SK-N-SH treated with all-trans-retinoic acid at 6 μM for 48 hours (cell line): ENCODE measurements at regions not wholly inside any gene's neighbourhood (a gene's known extent, or its start where the extent isn't known, plus 50 kb on each side); places are given as distances from the start of the nearest gene placed in this dataset.
"Not testable (repeated sequence)": the region's sequence is repeated elsewhere in the genome, so short reads cannot be mapped to it uniquely, and the experiment has no call there.

Source experiments
- ATAC-seq: fragments of 200-7000 bp; cut with Tn5 transposase; 3 replicates; pipeline ENCODE4 v1.9.1; 2020; ENCODE audit warnings: mild to moderate bottlenecking, moderate library complexity
- BACH2 ChIP-seq: fragments of 250-450 bp; sonication (Bioruptor Pico); IDR thresholded peaks from 2 replicates; pipeline ENCODE4 v1.9.0; 2021; ENCODE audit warnings: mild to moderate bottlenecking, borderline replicate concordance
- CREB5 ChIP-seq: fragments of 250-450 bp; sonication (Bioruptor Pico); IDR thresholded peaks from 2 replicates; pipeline ENCODE4 v1.5.1; 2020; ENCODE audit warnings: low read depth, mild to moderate bottlenecking, moderate library complexity
- CSDC2 ChIP-seq: fragments of 250-450 bp; sonication (Bioruptor Pico); IDR thresholded peaks from 2 replicates; pipeline ENCODE4 v1.5.0; 2020; ENCODE audit warnings: mild to moderate bottlenecking, moderate library complexity
- ESRRG ChIP-seq: fragments of 250-450 bp; sonication (Bioruptor Pico); IDR thresholded peaks from 2 replicates; pipeline ENCODE4 v1.6.1; 2021; ENCODE audit warnings: mild to moderate bottlenecking
- ISL1 ChIP-seq: fragments of 250-450 bp; sonication (Bioruptor Pico); IDR thresholded peaks from 2 replicates; pipeline ENCODE4 v2.1.2; 2022; ENCODE audit warnings: mild to moderate bottlenecking, moderate library complexity
- PATZ1 ChIP-seq: fragments of 250-450 bp; sonication (Bioruptor Pico); IDR thresholded peaks from 2 replicates; pipeline ENCODE4 v1.8.0; 2020; ENCODE audit warnings: mild to moderate bottlenecking, moderate library complexity, borderline replicate concordance
- PPARA ChIP-seq: fragments of 250-450 bp; sonication (Bioruptor Pico); IDR thresholded peaks from 2 replicates; pipeline ENCODE4 v1.5.0; 2020; ENCODE audit warnings: mild to moderate bottlenecking, borderline replicate concordance
- SNAI2 ChIP-seq: fragments of 250-450 bp; sonication (Bioruptor Pico); IDR thresholded peaks from 2 replicates; pipeline ENCODE4 v1.5.0; 2020; ENCODE audit warnings: mild to moderate bottlenecking, moderate library complexity
- TOX ChIP-seq: fragments of 250-450 bp; sonication (Bioruptor Pico); IDR thresholded peaks from 2 replicates; pipeline ENCODE4 v1.8.0; 2021; ENCODE audit warnings: mild to moderate bottlenecking, moderate library complexity, borderline replicate concordance
- TSHZ2 ChIP-seq: fragments of 250-450 bp; sonication (Bioruptor Pico); IDR thresholded peaks from 2 replicates; pipeline ENCODE4 v1.5.0; 2020; ENCODE audit warnings: mild to moderate bottlenecking, moderate library complexity
- ZC3H10 ChIP-seq: fragments of 250-450 bp; sonication (Bioruptor Pico); IDR thresholded peaks from 2 replicates; pipeline ENCODE4 v1.5.1; 2021; ENCODE audit warnings: mild to moderate bottlenecking, moderate library complexity
- ZFP3 ChIP-seq: fragments of 250-450 bp; sonication (Bioruptor Pico); IDR thresholded peaks from 2 replicates; pipeline ENCODE4 v1.5.0; 2020; ENCODE audit warnings: mild to moderate bottlenecking, moderate library complexity
- ZFP30 ChIP-seq: fragments of 450-650 bp; formaldehyde crosslinking; IDR thresholded peaks from 2 replicates; pipeline ENCODE4 v1.5.0; 2022; ENCODE audit warnings: mild to moderate bottlenecking, moderate library complexity
- ZNF565 ChIP-seq: fragments of 450-650 bp; formaldehyde crosslinking; conservative IDR thresholded peaks from 2 replicates; pipeline ENCODE4 v1.5.0; 2020; ENCODE audit warnings: low read depth, mild to moderate bottlenecking, moderate library complexity
- ZNF70 ChIP-seq: fragments of 450-650 bp; formaldehyde crosslinking; IDR thresholded peaks from 2 replicates; pipeline ENCODE4 v1.5.0; 2020; ENCODE audit warnings: mild to moderate bottlenecking, moderate library complexity
- ZNF8 ChIP-seq: fragments of 450-650 bp; formaldehyde crosslinking; IDR thresholded peaks from 2 replicates; pipeline ENCODE4 v1.5.0; 2020; ENCODE audit warnings: mild to moderate bottlenecking, moderate library complexity

- ATAC-seq, result not testable (repeated sequence)
Observed at GRCh38 chr9:22508354-22508753, 61.7 kb downstream of the DMRTA1 start.

- no peak for ATAC-seq
- TF ChIP-seq ZNF70 (CRISPR knock-in tag), result no peak
- TF ChIP-seq ISL1 (CRISPR knock-in tag), result no peak
- TF ChIP-seq, all 23 proteins: peak for 0
Observed at GRCh38 chr9:22508790-22509189, 62.2 kb downstream of the DMRTA1 start.

GRCh38 chr9:22512495-22512894 is 65.9 kb downstream of the DMRTA1 start:
- ATAC-seq, result no peak
- no peak for TF ChIP-seq TSHZ2 (CRISPR knock-in tag)
- TF ChIP-seq ZC3H10 (CRISPR knock-in tag), result no peak
- TF ChIP-seq ZNF8 (CRISPR knock-in tag), result no peak

- ATAC-seq, result no peak
- TF ChIP-seq BACH2 (CRISPR knock-in tag) (no peak), PATZ1 (CRISPR knock-in tag) (no peak), SNAI2 (no peak), TOX (no peak), ZNF565 (CRISPR knock-in tag) (no peak), ZFP3 (CRISPR knock-in tag) (no peak), ZC3H10 (CRISPR knock-in tag) (no peak), ZNF70 (CRISPR knock-in tag) (no peak), ESRRG (no peak), ISL1 (CRISPR knock-in tag) (no peak), CREB5 (no peak), TSHZ2 (CRISPR knock-in tag) (no peak), CSDC2 (CRISPR knock-in tag) (no peak)
Observed at GRCh38 chr9:22514871-22515270, 68.2 kb downstream of the DMRTA1 start.

- ATAC-seq, result no peak
- TF ChIP-seq PPARA (CRISPR knock-in tag) (no peak), ZFP3 (CRISPR knock-in tag) (no peak), ISL1 (CRISPR knock-in tag) (no peak), SNAI2 (no peak), TOX (no peak), CREB5 (no peak), PATZ1 (CRISPR knock-in tag) (no peak), BACH2 (CRISPR knock-in tag) (no peak), ZNF565 (CRISPR knock-in tag) (no peak), ZC3H10 (CRISPR knock-in tag) (no peak), TSHZ2 (CRISPR knock-in tag) (no peak), ESRRG (no peak), ZFP30 (CRISPR knock-in tag) (no peak), CSDC2 (CRISPR knock-in tag) (no peak)
Observed at GRCh38 chr9:22522206-22522740, 75.6 kb downstream of the DMRTA1 start.
